Cardiac fibroblast (primary cell): ENCODE measurements at regions not wholly inside any gene's neighbourhood (a gene's known extent, or its start where the extent isn't known, plus 50 kb on each side); places are given as distances from the start of the nearest gene placed in this dataset.
A peak's percentile ranks its signal among the peaks of the same experiment; 100 is the strongest.

Source experiments
- DNase-seq, 2 donors: peaks; one replicate each; pipeline versions ENCODE4 v3.0.0 to v3.0.0-alpha.2; 2010; ENCODE audit warnings: low read depth in 2 of 2
- H3K4me3 ChIP-seq, 2 donors: replicated peaks in 1 of 2; 1 replicate in 1 of 2; 2 replicates in 1 of 2; pipeline ENCODE4 v1.5.1; 2011; ENCODE audit warnings: low read depth in 2 of 2, low read length in 2 of 2, mild to moderate bottlenecking in 2 of 2, moderate library complexity in 1 of 2
- TF ChIP-seq, protein P1 (sequence below): IDR thresholded peaks from one replicate; pipeline ENCODE4 v1.5.1; 2011; ENCODE audit warnings: low read depth, mild to moderate bottlenecking, low read length, inconsistent platforms

DNA sequence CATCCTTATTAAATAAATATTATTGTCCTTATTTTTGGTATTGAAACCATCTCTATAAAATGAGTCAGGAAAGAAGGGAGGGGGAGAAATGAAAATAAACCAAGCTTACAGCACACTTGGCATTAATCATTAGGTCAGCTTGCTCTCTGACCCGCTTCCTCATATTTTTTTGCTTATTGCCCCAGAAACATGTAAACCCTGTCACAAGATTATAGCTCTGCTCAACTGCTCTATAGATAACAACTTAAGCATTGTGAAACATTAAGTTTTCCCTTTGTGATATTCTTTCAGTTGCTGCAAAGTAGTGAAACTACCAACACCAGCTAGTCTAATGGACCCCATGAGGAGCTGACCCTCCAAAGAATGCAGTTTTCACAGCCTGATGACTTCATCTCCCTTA, 819.5 kb downstream of the SLC16A7 start:
- peak; percentile 21 to 74 for DNase-seq
- no peak overlapping the region for H3K4me3 ChIP-seq
- TF ChIP-seq, protein P1, sequence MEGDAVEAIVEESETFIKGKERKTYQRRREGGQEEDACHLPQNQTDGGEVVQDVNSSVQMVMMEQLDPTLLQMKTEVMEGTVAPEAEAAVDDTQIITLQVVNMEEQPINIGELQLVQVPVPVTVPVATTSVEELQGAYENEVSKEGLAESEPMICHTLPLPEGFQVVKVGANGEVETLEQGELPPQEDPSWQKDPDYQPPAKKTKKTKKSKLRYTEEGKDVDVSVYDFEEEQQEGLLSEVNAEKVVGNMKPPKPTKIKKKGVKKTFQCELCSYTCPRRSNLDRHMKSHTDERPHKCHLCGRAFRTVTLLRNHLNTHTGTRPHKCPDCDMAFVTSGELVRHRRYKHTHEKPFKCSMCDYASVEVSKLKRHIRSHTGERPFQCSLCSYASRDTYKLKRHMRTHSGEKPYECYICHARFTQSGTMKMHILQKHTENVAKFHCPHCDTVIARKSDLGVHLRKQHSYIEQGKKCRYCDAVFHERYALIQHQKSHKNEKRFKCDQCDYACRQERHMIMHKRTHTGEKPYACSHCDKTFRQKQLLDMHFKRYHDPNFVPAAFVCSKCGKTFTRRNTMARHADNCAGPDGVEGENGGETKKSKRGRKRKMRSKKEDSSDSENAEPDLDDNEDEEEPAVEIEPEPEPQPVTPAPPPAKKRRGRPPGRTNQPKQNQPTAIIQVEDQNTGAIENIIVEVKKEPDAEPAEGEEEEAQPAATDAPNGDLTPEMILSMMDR: no peak

DNA sequence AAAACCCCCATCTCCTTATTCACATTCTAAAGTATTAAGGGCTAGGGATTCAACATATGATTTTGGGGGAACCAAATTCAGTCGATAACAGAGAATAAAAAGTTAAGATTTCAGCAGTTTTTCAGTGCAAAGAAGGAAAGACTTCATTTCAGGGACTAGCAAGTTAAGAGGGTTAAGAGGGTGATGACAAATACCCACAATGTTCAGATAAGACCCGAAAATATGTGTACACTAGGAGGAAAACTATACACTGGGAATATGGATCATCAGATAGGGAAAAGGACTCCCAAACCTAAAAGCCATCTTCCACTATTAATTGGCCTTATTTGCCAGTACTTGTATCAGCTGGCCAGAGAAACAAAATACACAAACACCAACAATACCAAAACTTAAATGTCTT, 824.2 kb downstream of the SLC16A7 start:
- DNase-seq: no peak
- TF ChIP-seq, protein P1: no peak

DNA sequence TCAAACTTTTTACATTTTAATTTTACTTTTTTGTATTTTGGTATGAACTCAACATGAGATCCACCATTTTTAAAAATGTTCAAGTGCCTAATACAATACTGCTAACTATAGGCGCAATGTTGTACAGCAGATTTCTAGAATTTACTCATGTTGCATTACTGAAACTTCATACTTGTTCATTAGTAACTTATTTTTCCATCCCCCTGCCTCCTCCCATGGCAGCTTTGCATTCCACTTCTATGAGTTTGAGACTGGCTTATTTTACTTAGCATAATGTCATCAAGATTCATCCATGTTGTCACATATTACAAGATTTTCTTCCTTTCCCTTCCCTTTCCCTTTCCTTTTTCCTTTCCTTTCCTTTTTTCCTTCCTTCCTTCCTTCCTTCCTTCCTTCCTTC, 825.9 kb downstream of the SLC16A7 start:
- TF ChIP-seq, protein P1: peak; percentile 8
- peak in 1 of 2 donors; percentile 60 for DNase-seq
- H3K4me3 ChIP-seq: no peak overlapping the region

More for the DNA sequence above, 824.2 kb downstream of the SLC16A7 start:
- no peak overlapping the region for H3K4me3 ChIP-seq

DNA sequence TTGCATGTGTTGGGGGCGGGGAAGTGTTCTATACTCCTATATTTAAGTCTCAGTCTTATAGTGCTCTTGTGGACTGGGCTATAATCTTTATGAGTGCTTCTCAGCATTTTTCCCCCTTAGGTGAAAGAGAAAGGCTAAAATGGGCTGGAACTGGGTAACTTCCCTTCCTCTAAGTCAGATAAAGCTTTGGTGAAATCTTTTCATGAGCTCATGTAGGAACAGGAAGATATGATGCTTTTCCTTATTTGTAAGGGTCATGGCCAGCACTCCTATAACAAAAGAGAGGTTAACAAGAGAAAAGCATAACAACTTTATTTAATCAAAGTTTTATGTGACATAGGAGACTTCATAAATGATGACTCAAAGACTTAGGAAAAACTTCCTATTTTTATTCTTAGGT, 841.5 kb downstream of the SLC16A7 start:
- no peak overlapping the region for H3K4me3 ChIP-seq
- TF ChIP-seq, protein P1: no peak
- DNase-seq: no peak

DNA sequence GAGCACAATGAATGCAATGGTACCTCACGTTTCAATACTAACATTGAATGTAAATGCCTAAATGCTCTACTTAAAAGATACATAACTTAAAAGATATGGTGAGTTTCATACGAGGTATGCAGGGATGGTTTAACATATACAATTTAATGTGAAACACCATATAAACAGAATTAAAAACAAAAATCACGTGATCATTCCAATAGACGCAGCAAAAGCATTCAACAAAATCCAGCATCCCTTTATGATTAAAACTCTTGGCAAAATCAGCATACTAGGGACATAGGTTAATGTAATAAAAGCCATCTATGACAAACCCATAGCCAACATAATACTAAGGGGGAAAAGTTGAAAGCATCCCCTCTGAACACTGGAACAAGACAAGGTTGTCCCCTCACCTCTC, 845.7 kb downstream of the SLC16A7 start:
- TF ChIP-seq, protein P1: no peak
- DNase-seq: no peak
- H3K4me3 ChIP-seq: no peak overlapping the region

DNA sequence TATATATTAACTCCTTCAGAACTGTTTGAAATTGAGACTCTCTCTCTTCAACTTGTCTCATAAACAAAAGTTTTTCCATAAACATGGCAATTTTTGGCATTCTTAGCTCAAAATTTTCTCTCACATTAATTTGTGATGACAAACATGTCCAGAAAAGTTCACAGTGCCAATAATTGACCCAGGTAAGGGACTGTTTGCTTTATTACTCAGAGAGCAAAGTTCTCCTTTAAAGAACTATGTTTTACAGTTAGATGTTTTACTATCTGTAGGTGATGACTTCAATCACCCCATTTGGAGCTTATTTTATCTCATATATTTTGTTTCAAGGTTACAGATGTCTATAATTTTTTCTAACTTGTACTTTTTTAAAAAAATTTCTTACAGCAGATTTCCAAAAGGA, 855.6 kb downstream of the SLC16A7 start:
- TF ChIP-seq, protein P1: no peak
- H3K4me3 ChIP-seq: no peak overlapping the region
- no peak for DNase-seq

DNA sequence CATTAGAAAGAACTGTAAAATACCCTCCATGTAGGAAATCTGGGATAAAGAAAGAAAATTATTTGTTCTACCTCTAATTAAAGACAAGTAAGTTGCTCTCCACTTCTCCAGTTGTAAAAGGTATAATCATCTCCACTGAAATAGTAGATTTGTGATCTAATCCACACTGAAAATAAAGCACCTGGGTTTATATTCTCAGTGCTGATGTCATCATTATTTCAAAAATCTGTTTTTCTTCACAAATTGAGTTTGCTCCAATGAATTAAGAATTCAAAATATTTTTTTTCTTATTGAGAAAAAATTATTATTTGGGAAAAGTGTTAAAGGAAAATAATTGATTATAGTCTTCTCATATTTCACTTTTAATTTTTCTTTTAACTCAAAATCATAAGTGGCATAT, 869.2 kb downstream of the SLC16A7 start:
- no peak overlapping the region for H3K4me3 ChIP-seq
- TF ChIP-seq, protein P1: no peak
- no peak for DNase-seq
